ENCODE measurements at regions not wholly inside any gene's neighbourhood (a gene's known extent, or its start where the extent isn't known, plus 50 kb on each side); places are given as distances from the start of the nearest gene placed in this dataset.

DNA sequence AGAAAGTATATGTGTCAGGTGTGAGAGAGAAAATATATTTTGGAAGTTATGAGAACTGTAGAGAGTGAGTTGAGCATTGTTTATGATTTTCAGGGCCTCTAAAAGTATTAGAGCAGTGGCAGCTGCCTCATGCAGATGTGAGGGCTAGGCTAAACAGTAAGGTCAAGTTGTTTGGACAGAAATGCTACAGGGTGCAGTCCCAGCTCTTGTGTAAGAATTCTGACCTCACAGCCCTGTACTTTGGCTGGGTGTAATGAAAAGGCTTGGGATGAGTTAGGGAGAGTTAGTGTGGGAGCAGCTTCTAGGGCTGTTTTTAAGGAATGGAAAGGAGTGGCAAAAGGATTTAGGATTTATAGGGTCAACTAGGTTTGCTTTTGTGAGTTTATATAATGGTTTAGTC is 764.8 kb upstream of the ADGRB3 start (continued):
- TF ChIP-seq, protein P1, sequence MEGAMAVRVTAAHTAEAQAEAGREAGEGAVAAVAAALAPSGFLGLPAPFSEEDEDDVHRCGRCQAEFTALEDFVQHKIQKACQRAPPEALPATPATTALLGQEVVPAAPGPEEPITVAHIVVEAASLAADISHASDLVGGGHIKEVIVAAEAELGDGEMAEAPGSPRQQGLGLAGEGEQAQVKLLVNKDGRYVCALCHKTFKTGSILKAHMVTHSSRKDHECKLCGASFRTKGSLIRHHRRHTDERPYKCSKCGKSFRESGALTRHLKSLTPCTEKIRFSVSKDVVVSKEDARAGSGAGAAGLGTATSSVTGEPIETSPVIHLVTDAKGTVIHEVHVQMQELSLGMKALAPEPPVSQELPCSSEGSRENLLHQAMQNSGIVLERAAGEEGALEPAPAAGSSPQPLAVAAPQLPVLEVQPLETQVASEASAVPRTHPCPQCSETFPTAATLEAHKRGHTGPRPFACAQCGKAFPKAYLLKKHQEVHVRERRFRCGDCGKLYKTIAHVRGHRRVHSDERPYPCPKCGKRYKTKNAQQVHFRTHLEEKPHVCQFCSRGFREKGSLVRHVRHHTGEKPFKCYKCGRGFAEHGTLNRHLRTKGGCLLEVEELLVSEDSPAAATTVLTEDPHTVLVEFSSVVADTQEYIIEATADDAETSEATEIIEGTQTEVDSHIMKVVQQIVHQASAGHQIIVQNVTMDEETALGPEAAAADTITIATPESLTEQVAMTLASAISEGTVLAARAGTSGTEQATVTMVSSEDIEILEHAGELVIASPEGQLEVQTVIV (IDR thresholded peaks at IDR 0.05; ENCODE audit: borderline replicate concordance, partially characterized antibody), result no peak
- TF ChIP-seq HDAC2 (IDR thresholded peaks at IDR 0.05), result no peak
- no peak for TF ChIP-seq MEF2B (IDR thresholded peaks at IDR 0.05; ENCODE audit: partially characterized antibody, poor library complexity, severe bottlenecking)
- TF ChIP-seq ZZZ3 (IDR thresholded peaks at IDR 0.05; ENCODE audit: control insufficient read depth, insufficient read length, low read depth), result no peak
- TF ChIP-seq, protein P2, sequence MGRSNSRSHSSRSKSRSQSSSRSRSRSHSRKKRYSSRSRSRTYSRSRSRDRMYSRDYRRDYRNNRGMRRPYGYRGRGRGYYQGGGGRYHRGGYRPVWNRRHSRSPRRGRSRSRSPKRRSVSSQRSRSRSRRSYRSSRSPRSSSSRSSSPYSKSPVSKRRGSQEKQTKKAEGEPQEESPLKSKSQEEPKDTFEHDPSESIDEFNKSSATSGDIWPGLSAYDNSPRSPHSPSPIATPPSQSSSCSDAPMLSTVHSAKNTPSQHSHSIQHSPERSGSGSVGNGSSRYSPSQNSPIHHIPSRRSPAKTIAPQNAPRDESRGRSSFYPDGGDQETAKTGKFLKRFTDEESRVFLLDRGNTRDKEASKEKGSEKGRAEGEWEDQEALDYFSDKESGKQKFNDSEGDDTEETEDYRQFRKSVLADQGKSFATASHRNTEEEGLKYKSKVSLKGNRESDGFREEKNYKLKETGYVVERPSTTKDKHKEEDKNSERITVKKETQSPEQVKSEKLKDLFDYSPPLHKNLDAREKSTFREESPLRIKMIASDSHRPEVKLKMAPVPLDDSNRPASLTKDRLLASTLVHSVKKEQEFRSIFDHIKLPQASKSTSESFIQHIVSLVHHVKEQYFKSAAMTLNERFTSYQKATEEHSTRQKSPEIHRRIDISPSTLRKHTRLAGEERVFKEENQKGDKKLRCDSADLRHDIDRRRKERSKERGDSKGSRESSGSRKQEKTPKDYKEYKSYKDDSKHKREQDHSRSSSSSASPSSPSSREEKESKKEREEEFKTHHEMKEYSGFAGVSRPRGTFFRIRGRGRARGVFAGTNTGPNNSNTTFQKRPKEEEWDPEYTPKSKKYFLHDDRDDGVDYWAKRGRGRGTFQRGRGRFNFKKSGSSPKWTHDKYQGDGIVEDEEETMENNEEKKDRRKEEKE (IDR thresholded peaks at IDR 0.05), result no peak
- TF ChIP-seq, protein P3, sequence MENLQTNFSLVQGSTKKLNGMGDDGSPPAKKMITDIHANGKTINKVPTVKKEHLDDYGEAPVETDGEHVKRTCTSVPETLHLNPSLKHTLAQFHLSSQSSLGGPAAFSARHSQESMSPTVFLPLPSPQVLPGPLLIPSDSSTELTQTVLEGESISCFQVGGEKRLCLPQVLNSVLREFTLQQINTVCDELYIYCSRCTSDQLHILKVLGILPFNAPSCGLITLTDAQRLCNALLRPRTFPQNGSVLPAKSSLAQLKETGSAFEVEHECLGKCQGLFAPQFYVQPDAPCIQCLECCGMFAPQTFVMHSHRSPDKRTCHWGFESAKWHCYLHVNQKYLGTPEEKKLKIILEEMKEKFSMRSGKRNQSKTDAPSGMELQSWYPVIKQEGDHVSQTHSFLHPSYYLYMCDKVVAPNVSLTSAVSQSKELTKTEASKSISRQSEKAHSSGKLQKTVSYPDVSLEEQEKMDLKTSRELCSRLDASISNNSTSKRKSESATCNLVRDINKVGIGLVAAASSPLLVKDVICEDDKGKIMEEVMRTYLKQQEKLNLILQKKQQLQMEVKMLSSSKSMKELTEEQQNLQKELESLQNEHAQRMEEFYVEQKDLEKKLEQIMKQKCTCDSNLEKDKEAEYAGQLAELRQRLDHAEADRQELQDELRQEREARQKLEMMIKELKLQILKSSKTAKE (IDR thresholded peaks at IDR 0.05; ENCODE audit: low read depth, poor library complexity, severe bottlenecking), result no peak
- no peak for TF ChIP-seq ETV6 (conservative IDR thresholded peaks at IDR 0.05 in 1 of 2, IDR thresholded peaks at IDR 0.05 in 1 of 2; ENCODE audit: borderline replicate concordance in 1 of 2, low read depth in 1 of 2)
- TF ChIP-seq, protein P4, sequence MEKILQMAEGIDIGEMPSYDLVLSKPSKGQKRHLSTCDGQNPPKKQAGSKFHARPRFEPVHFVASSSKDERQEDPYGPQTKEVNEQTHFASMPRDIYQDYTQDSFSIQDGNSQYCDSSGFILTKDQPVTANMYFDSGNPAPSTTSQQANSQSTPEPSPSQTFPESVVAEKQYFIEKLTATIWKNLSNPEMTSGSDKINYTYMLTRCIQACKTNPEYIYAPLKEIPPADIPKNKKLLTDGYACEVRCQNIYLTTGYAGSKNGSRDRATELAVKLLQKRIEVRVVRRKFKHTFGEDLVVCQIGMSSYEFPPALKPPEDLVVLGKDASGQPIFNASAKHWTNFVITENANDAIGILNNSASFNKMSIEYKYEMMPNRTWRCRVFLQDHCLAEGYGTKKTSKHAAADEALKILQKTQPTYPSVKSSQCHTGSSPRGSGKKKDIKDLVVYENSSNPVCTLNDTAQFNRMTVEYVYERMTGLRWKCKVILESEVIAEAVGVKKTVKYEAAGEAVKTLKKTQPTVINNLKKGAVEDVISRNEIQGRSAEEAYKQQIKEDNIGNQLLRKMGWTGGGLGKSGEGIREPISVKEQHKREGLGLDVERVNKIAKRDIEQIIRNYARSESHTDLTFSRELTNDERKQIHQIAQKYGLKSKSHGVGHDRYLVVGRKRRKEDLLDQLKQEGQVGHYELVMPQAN (conservative IDR thresholded peaks at IDR 0.05), result no peak
- TF ChIP-seq KDM1A (IDR thresholded peaks at IDR 0.05; ENCODE audit: borderline replicate concordance), result no peak
- no peak for TF ChIP-seq SIN3A (IDR thresholded peaks at IDR 0.05; ENCODE audit: low read depth, low read length)
